Upper lobe of left lung (tissue), 6 donors: ENCODE measurements at regions not wholly inside any gene's neighbourhood (a gene's known extent, or its start where the extent isn't known, plus 50 kb on each side); places are given as distances from the start of the nearest gene placed in this dataset.

ENCODE experiments used
- ATAC-seq, 2 donors: fragments of 200-7000 bp; cut with Tn5 transposase; one replicate each; pipeline ENCODE4 v1.9.1; 2022; ENCODE audit warnings: mild to moderate bottlenecking in 2 of 2, moderate library complexity in 2 of 2; ENCODE audit not compliant: low FRiP score in 2 of 2
- DNase-seq, 2 donors: peaks; one replicate each; pipeline ENCODE4 v3.0.0-alpha.2; 2019 to 2020
- H3K27ac ChIP-seq, 4 donors: fragments of 200-600 bp; sonication (generic); one replicate each; pipeline ENCODE4 v1.5.1; 2016 to 2019
- H3K27me3 ChIP-seq, 4 donors: fragments of 200-600 bp; sonication (generic); one replicate each; pipeline ENCODE4 v1.5.1; 2017 to 2019
- H3K36me3 ChIP-seq, 4 donors: fragments of 200-600 bp; sonication (generic); one replicate each; pipeline ENCODE4 v1.5.1; 2016 to 2019
- H3K4me1 ChIP-seq, 4 donors: fragments of 200-600 bp; sonication (generic); one replicate each; pipeline ENCODE4 v1.5.1; 2018 to 2019
- H3K4me3 ChIP-seq, 4 donors: fragments of 200-600 bp; sonication (generic); one replicate each; pipeline ENCODE4 v1.5.1; 2017 to 2019; ENCODE audit warnings: mild to moderate bottlenecking in 2 of 4, moderate library complexity in 1 of 4
- H3K9me3 ChIP-seq, 4 donors: fragments of 200-600 bp; sonication (generic); one replicate each; pipeline ENCODE4 v1.5.1; 2018 to 2019
- CTCF ChIP-seq, 6 experiments: fragments of 450-650 bp in 4 of 6; fragments of 200-600 bp in 2 of 6; sonication (generic) in 2 of 6; IDR thresholded peaks; one replicate each; pipeline ENCODE4 v1.5.1; 2016 to 2019; ENCODE audit warnings: antibody characterized with exemption in 6 of 6
- EP300 ChIP-seq, 4 donors: sonication (generic); formaldehyde crosslinking; IDR thresholded peaks; one replicate each; pipeline ENCODE4 v1.5.1; 2017; ENCODE audit warnings: antibody characterized with exemption in 4 of 4, control low read depth in 2 of 4
- POLR2A ChIP-seq, 4 donors: fragments of 450-650 bp; IDR thresholded peaks; one replicate each; pipeline ENCODE4 v1.5.1; 2016 to 2017; ENCODE audit warnings: antibody characterized with exemption in 4 of 4, mild to moderate bottlenecking in 2 of 4
- POLR2AphosphoS5 ChIP-seq, 2 donors: sonication (generic); formaldehyde crosslinking; IDR thresholded peaks; one replicate each; pipeline ENCODE4 v1.5.1; 2017; ENCODE audit warnings: antibody characterized with exemption in 2 of 2
- WGBS, 2 donors: methylation state at CpG; one replicate each; pipeline ENCODE4 v1.1.5; 2017 to 2018; 5-methylcytosine and 5-hydroxymethylcytosine counted together
- donor health status: DM: no; HTN: no; CAD: no; lungs with moderate emphysema.
- donor health status: DM: no; HTN: yes; CAD: no; lungs with severe emphysema.

GRCh38 chr5:118279540-118280294, 708.6 kb downstream of the DTWD2 start:
- no peaks in the 10 kb centered on the region for H3K4me1 ChIP-seq
- no peak overlapping the region for H3K4me3 ChIP-seq
- 77 to 78% methylated on average over 6 of the region's 6 CpGs for WGBS, 2 donors
- peaks cover 0 to 4% (median 0%) of the 10 kb centered on the region in 4 donors for H3K9me3 ChIP-seq
- no peaks in the 10 kb centered on the region for H3K36me3 ChIP-seq
- no peak overlapping the region for H3K27ac ChIP-seq
- DNase-seq (no peak), ATAC-seq (no peak)
- no peaks in the 10 kb centered on the region for H3K27me3 ChIP-seq
- TF ChIP-seq POLR2AphosphoS5 (IDR thresholded peaks at IDR 0.05) = no peak
- TF ChIP-seq POLR2A (IDR thresholded peaks at IDR 0.05) = no peak
- TF ChIP-seq EP300 (IDR thresholded peaks at IDR 0.05) = no peak
- TF ChIP-seq CTCF (IDR thresholded peaks at IDR 0.05) = no peak

DNA sequence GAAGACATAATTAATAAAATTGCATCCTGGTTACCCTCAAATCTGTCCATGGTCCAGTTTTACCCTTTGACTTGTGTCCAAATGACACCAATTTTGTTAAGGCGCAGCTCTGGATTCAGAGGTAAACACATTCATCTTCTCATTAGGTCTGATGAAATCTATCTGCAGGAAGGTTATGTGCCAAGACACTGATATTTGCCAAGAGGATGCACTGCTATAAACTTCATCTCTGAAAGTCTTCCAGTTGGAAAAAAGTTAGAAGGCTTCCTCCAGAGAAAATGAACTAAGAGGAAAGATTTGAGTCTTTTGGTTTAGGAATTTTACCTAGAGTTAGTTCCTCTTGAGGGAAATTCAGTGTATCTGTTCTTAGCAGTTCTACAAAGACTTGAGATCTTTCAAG, 717.8 kb downstream of the DTWD2 start:
- no peak for TF ChIP-seq POLR2AphosphoS5 (IDR thresholded peaks at IDR 0.05)
- no peak for TF ChIP-seq POLR2A (IDR thresholded peaks at IDR 0.05)
- TF ChIP-seq EP300 (IDR thresholded peaks at IDR 0.05) = no peak
- TF ChIP-seq CTCF (IDR thresholded peaks at IDR 0.05) = no peak
- DNase-seq = no peak
- H3K27me3 ChIP-seq = no peaks in the 10 kb centered on the region
- WGBS, 2 donors = 57 to 65% methylated on average over 1 of the region's 1 CpG
- no peaks in the 10 kb centered on the region for H3K4me1 ChIP-seq
- H3K36me3 ChIP-seq = no peaks in the 10 kb centered on the region
- H3K27ac ChIP-seq = no peak overlapping the region
- peaks cover 0 to 5% (median 0%) of the 10 kb centered on the region in 4 donors for H3K9me3 ChIP-seq
- H3K4me3 ChIP-seq = no peak overlapping the region
- no peak for ATAC-seq

DNA sequence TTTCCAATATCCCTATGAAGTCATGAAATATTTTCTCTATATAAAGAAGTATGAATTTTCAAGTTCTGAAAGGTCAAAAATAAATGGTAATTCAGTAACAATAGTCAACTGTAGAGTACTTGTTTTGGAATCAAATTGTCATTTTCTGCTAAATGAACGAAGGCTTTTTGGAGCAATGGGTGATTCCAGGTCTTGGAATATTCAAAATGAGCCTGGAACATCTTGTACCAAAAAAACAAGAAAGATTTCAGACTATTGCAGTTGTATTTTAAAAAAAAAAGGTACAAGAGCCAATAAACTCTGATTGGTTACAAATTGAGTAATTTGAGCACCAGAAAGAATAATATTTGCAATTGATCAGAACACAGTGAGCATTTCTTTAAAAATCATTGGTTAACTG, 730.1 kb downstream of the DTWD2 start:
- H3K4me1 ChIP-seq = no peaks in the 10 kb centered on the region
- no peaks in the 10 kb centered on the region for H3K27me3 ChIP-seq
- H3K27ac ChIP-seq = no peak overlapping the region
- H3K36me3 ChIP-seq = no peaks in the 10 kb centered on the region
- DNase-seq (no peak), ATAC-seq (no peak)
- H3K4me3 ChIP-seq = no peak overlapping the region
- WGBS, 2 donors = 80 to 89% methylated on average over 1 of the region's 1 CpG
- no peak for TF ChIP-seq POLR2A (IDR thresholded peaks at IDR 0.05)
- TF ChIP-seq EP300 (IDR thresholded peaks at IDR 0.05) = no peak
- TF ChIP-seq POLR2AphosphoS5 (IDR thresholded peaks at IDR 0.05) = no peak
- no peak for TF ChIP-seq CTCF (IDR thresholded peaks at IDR 0.05)
- H3K9me3 ChIP-seq = no peaks in the 10 kb centered on the region

- ATAC-seq (no peak), DNase-seq (no peak)
- no peak for TF ChIP-seq POLR2AphosphoS5 (IDR thresholded peaks at IDR 0.05)
- no peak for TF ChIP-seq EP300 (IDR thresholded peaks at IDR 0.05)
- TF ChIP-seq POLR2A (IDR thresholded peaks at IDR 0.05) = no peak
- no peak for TF ChIP-seq CTCF (IDR thresholded peaks at IDR 0.05)
- Histone ChIP-seq H3K27me3 (no peaks in the 10 kb centered on the region), H3K9me3 (no peaks in the 10 kb centered on the region), H3K27ac (no peak overlapping the region), H3K4me3 (no peak overlapping the region), H3K4me1 (no peaks in the 10 kb centered on the region), H3K36me3 (no peaks in the 10 kb centered on the region)
Observed at GRCh38 chr5:118257066-118257465, 731.3 kb downstream of the DTWD2 start.
